ENCODE measurements at regions not wholly inside any gene's neighbourhood (a gene's known extent, or its start where the extent isn't known, plus 50 kb on each side); places are given as distances from the start of the nearest gene placed in this dataset.

DNA sequence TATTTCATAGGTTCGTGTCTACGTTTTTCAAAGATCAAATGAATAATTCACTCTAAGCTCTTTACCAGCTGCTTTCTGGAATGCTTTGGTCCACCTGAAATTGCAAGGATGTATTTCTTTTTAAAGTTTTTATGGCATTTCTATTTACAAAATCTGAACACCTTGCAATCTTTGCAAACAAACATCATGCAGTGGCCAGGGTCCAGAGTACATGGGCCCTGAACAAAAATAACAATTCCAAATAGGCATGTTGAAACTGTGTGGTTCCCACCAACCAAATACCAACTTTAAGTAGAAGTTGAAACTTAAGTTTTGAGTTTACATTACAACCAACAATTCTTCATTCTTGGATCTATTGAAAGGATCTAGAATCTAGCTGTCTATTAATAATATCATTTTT, 180.1 kb upstream of the FTMT start:
- WGBS (ENCODE audit: insufficient coverage): no CpG with 5 or more reads among the region's 2 CpGs
- H3K4me1 Mint-ChIP-seq: no peaks in the 10 kb centered on the region
- DNase-seq: no peak
- no peak overlapping the region for H2AFZ ChIP-seq (ENCODE audit: insufficient read depth, low read depth, low read length, poor library complexity, severe bottlenecking)
- H3K27ac Mint-ChIP-seq: no peak overlapping the region
- H3K9ac ChIP-seq (ENCODE audit: low read length): no peak overlapping the region
- TF ChIP-seq, protein P1, sequence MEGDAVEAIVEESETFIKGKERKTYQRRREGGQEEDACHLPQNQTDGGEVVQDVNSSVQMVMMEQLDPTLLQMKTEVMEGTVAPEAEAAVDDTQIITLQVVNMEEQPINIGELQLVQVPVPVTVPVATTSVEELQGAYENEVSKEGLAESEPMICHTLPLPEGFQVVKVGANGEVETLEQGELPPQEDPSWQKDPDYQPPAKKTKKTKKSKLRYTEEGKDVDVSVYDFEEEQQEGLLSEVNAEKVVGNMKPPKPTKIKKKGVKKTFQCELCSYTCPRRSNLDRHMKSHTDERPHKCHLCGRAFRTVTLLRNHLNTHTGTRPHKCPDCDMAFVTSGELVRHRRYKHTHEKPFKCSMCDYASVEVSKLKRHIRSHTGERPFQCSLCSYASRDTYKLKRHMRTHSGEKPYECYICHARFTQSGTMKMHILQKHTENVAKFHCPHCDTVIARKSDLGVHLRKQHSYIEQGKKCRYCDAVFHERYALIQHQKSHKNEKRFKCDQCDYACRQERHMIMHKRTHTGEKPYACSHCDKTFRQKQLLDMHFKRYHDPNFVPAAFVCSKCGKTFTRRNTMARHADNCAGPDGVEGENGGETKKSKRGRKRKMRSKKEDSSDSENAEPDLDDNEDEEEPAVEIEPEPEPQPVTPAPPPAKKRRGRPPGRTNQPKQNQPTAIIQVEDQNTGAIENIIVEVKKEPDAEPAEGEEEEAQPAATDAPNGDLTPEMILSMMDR (IDR thresholded peaks at IDR 0.05): no peak
- no peak for TF ChIP-seq EZH2 (IDR thresholded peaks at IDR 0.05; ENCODE audit: borderline replicate concordance, insufficient read depth, low read depth, low read length, poor library complexity, severe bottlenecking)
- no peak for ATAC-seq (ENCODE audit: low read depth)
- no peak overlapping the region for H3K4me2 ChIP-seq (replicated peaks; ENCODE audit: low read depth, low read length, poor library complexity, severe bottlenecking)
- H3K27ac ChIP-seq (ENCODE audit: low read length in 2 of 2): no peak overlapping the region
- no peaks in the 10 kb centered on the region for H4K20me1 ChIP-seq (ENCODE audit: control insufficient read depth, insufficient read depth, low read length, poor library complexity, severe bottlenecking)
- no peaks in the 10 kb centered on the region for H3K27me3 Mint-ChIP-seq
- H3K4me3 Mint-ChIP-seq: no peak overlapping the region
- no peaks in the 10 kb centered on the region for H3K79me2 ChIP-seq (ENCODE audit: control insufficient read depth, insufficient read depth, low read length)
- no peaks in the 10 kb centered on the region for H3K36me3 ChIP-seq (replicated peaks in 1 of 2; ENCODE audit: control extremely low read depth in 1 of 2, control insufficient read depth in 1 of 2, extremely low read depth in 1 of 2, insufficient read depth in 2 of 2, low read length in 1 of 2)
- H3K4me1 ChIP-seq (ENCODE audit: control insufficient read depth in 2 of 2, insufficient read depth in 2 of 2, low read length in 2 of 2): no peaks in the 10 kb centered on the region
- CTCF ChIA-PET: no interaction called here
- no peaks in the 10 kb centered on the region for H3K9me3 Mint-ChIP-seq (ENCODE audit: insufficient read depth)
- H3K27me3 ChIP-seq (replicated peaks in 1 of 4; ENCODE audit: control extremely low read depth in 1 of 4, control insufficient read depth in 3 of 4, insufficient read depth in 4 of 4, low read length in 3 of 4): no peaks in the 10 kb centered on the region
- POLR2A ChIA-PET: no interaction called here
- H3K9me3 ChIP-seq (ENCODE audit: control extremely low read depth in 1 of 3, control insufficient read depth in 2 of 3, insufficient read depth in 1 of 3, low read length in 2 of 3): no peaks in the 10 kb centered on the region
- intact Hi-C loops (cut with micrococcal nuclease): no loop called here
- H3K4me3 ChIP-seq (ENCODE audit: control extremely low read depth in 1 of 5, extremely low read depth in 1 of 5, insufficient read depth in 1 of 5, low read depth in 2 of 5, low read length in 4 of 5): no peak overlapping the region

DNA sequence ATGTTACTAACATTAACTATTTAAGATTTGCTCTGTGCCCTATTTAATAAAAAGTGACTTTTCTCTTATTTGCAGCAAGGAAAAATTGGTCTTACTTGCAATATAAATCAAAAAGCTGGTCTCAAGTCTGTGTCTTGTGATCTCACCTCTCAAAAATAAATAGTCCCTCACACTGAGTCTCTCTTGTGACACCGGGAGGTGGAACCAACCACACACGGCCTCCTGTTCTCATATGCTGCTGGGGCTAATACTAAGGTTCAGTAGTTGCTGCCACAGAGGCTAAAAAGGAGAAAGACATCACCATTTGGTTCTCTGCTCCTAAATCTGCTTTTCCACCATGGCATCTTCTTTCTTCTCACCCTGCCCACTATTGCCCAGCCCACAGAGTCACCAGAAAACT, 175.8 kb upstream of the FTMT start:
- Histone ChIP-seq H2AFZ (ENCODE audit: insufficient read depth, low read depth, low read length, poor library complexity, severe bottlenecking) (no peak overlapping the region), H3K4me1 (ENCODE audit: control insufficient read depth in 2 of 2, insufficient read depth in 2 of 2, low read length in 2 of 2) (no peaks in the 10 kb centered on the region), H3K36me3 (replicated peaks in 1 of 2; ENCODE audit: control extremely low read depth in 1 of 2, control insufficient read depth in 1 of 2, extremely low read depth in 1 of 2, insufficient read depth in 2 of 2, low read length in 1 of 2) (no peaks in the 10 kb centered on the region), H3K4me2 (replicated peaks; ENCODE audit: low read depth, low read length, poor library complexity, severe bottlenecking) (no peak overlapping the region), H3K27me3 (replicated peaks in 1 of 4; ENCODE audit: control extremely low read depth in 1 of 4, control insufficient read depth in 3 of 4, insufficient read depth in 4 of 4, low read length in 3 of 4) (no peaks in the 10 kb centered on the region), H4K20me1 (ENCODE audit: control insufficient read depth, insufficient read depth, low read length, poor library complexity, severe bottlenecking) (no peaks in the 10 kb centered on the region), H3K27ac (ENCODE audit: low read length in 2 of 2) (no peak overlapping the region), H3K79me2 (ENCODE audit: control insufficient read depth, insufficient read depth, low read length) (no peaks in the 10 kb centered on the region), H3K4me3 (ENCODE audit: control extremely low read depth in 1 of 5, extremely low read depth in 1 of 5, insufficient read depth in 1 of 5, low read depth in 2 of 5, low read length in 4 of 5) (no peak overlapping the region), H3K9ac (ENCODE audit: low read length) (no peak overlapping the region), H3K9me3 (ENCODE audit: control extremely low read depth in 1 of 3, control insufficient read depth in 2 of 3, insufficient read depth in 1 of 3, low read length in 2 of 3) (no peaks in the 10 kb centered on the region)
- DNase-seq (no peak), ATAC-seq (ENCODE audit: low read depth) (no peak)
- Mint-ChIP-seq H3K9me3 (ENCODE audit: insufficient read depth) (peaks cover 2% of the 10 kb centered on the region), H3K27ac (no peak overlapping the region), H3K4me1 (no peaks in the 10 kb centered on the region), H3K4me3 (no peak overlapping the region), H3K27me3 (no peaks in the 10 kb centered on the region)
- intact Hi-C loops (cut with micrococcal nuclease): no loop called here
- CTCF ChIA-PET: no interaction called here
- no peak for TF ChIP-seq EZH2 (IDR thresholded peaks at IDR 0.05; ENCODE audit: borderline replicate concordance, insufficient read depth, low read depth, low read length, poor library complexity, severe bottlenecking)
- TF ChIP-seq, protein P1 (IDR thresholded peaks at IDR 0.05): no peak
- WGBS (ENCODE audit: insufficient coverage): 40% methylated on average over 1 of the region's 2 CpGs
- POLR2A ChIA-PET: no interaction called here

All from B cell (primary cell).